HCT116 (cell line): ENCODE measurements at regions not wholly inside any gene's neighbourhood (a gene's known extent, or its start where the extent isn't known, plus 50 kb on each side); places are given as distances from the start of the nearest gene placed in this dataset.

ENCODE experiments used
- ATF3 ChIP-seq: IDR thresholded peaks from 2 replicates; pipeline ENCODE4 v1.6.1; 2012
- CTCF ChIP-seq, 3 experiments: fragments of 200-600 bp in 1 of 3; sonication (generic) in 1 of 3; IDR thresholded peaks in 2 of 3; conservative IDR thresholded peaks in 1 of 3; 2 replicates each; pipeline ENCODE4 v1.5.1; 2012 to 2017; ENCODE audit warnings: low read depth in 2 of 3, low read length in 2 of 3, antibody characterized with exemption in 1 of 3, borderline replicate concordance in 1 of 3, control low read depth in 1 of 3, mild to moderate bottlenecking in 1 of 3, mixed read lengths in 1 of 3, mixed run types in 1 of 3, moderate library complexity in 1 of 3; ENCODE audit not compliant: insufficient read depth in 1 of 3
- ELF1 ChIP-seq: IDR thresholded peaks from 2 replicates; pipeline ENCODE4 v1.6.1; 2012; ENCODE audit warnings: low read depth, borderline replicate concordance
- EZH2 ChIP-seq: fragments of 200-600 bp; sonication (generic); IDR thresholded peaks from 2 replicates; pipeline ENCODE4 v1.6.1; 2017; ENCODE audit warnings: antibody characterized with exemption, mixed run types
- EZH2phosphoT487 ChIP-seq: fragments of 200-600 bp; IDR thresholded peaks from 2 replicates; pipeline ENCODE4 v1.6.1; 2018; ENCODE audit warnings: antibody characterized with exemption, borderline replicate concordance
- FOSL1 ChIP-seq: IDR thresholded peaks from 2 replicates; pipeline ENCODE4 v1.6.1; 2012; ENCODE audit warnings: low read depth
- MAX ChIP-seq: IDR thresholded peaks from 2 replicates; pipeline ENCODE4 v1.6.1; 2012
- POLR2A ChIP-seq: IDR thresholded peaks from 2 replicates; pipeline ENCODE4 v1.7.0; 2011; ENCODE audit warnings: borderline replicate concordance; ENCODE audit not compliant: insufficient read depth, insufficient read length; ENCODE audit errors: extremely low read depth
- POLR2AphosphoS5 ChIP-seq: IDR thresholded peaks from 2 replicates; pipeline ENCODE4 v1.6.1; 2011; ENCODE audit warnings: mild to moderate bottlenecking, low read depth, low read length, moderate library complexity
- REST ChIP-seq: IDR thresholded peaks from 2 replicates; pipeline ENCODE4 v1.6.1; 2012; ENCODE audit warnings: low read depth
- SP1 ChIP-seq: IDR thresholded peaks from 2 replicates; pipeline ENCODE4 v1.6.1; 2012; ENCODE audit warnings: low read depth
- TCF7L2 ChIP-seq: IDR thresholded peaks from 2 replicates; pipeline ENCODE4 v1.7.0; 2011; ENCODE audit warnings: borderline replicate concordance, inconsistent platforms; ENCODE audit not compliant: insufficient read depth, insufficient read length; ENCODE audit errors: extremely low read depth
- ZBTB33 ChIP-seq: IDR thresholded peaks from 2 replicates; pipeline ENCODE4 v1.6.1; 2011; ENCODE audit warnings: mild to moderate bottlenecking, low read length, moderate library complexity; ENCODE audit not compliant: insufficient replicate concordance; ENCODE audit errors: extremely low read depth

- TF ChIP-seq CTCF (IDR thresholded peaks at IDR 0.05 in 2 of 3, conservative IDR thresholded peaks at IDR 0.05 in 1 of 3; ENCODE audit: borderline replicate concordance in 1 of 3, insufficient read depth in 1 of 3, low read depth in 2 of 3, low read length in 2 of 3) (no peak), POLR2A (no peak), TCF7L2 (no peak), POLR2AphosphoS5 (no peak), REST (no peak), EZH2phosphoT487 (no peak), EZH2 (no peak), SP1 (no peak), ELF1 (no peak), ZBTB33 (no peak), MAX (no peak), FOSL1 (no peak), ATF3 (no peak)
Observed at GRCh38 chr13:30133554-30133912, 173.8 kb downstream of the KATNAL1 start.
